Natural killer cell (primary cell): ENCODE measurements at regions not wholly inside any gene's neighbourhood (a gene's known extent, or its start where the extent isn't known, plus 50 kb on each side); places are given as distances from the start of the nearest gene placed in this dataset.
"Not testable (repeated sequence)": the region's sequence is repeated elsewhere in the genome, so short reads cannot be mapped to it uniquely, and the experiment has no call there.

Experiments
- ATAC-seq, 3 donors: fragments of 150-1000 bp in 2 of 3; fragments of 200-7000 bp in 1 of 3; cut with Tn5 transposase; 1 replicate in 1 of 3; 2 replicates in 2 of 3; pipeline ENCODE4 v1.10.0; 2021; ENCODE audit warnings: mild to moderate bottlenecking in 2 of 3, moderate library complexity in 2 of 3
- DNase-seq, 2 donors: peaks; one replicate each; pipeline versions ENCODE4 v3.0.0 to v3.0.0-alpha.2; 2013 to 2021; ENCODE audit warnings: mixed read lengths in 1 of 2
- H3K27ac ChIP-seq: one replicate; pipeline ENCODE4 v1.5.1; 2013; ENCODE audit warnings: mild to moderate bottlenecking, low read length
- H3K27me3 ChIP-seq: one replicate; pipeline ENCODE4 v1.6.1; 2013; ENCODE audit warnings: low read length; ENCODE audit not compliant: control insufficient read depth, insufficient read depth
- H3K36me3 ChIP-seq: one replicate; pipeline ENCODE4 v1.6.1; 2013; ENCODE audit warnings: low read length; ENCODE audit not compliant: control insufficient read depth, insufficient read depth
- H3K4me1 ChIP-seq: one replicate; pipeline ENCODE4 v1.6.1; 2013; ENCODE audit warnings: low read length; ENCODE audit not compliant: control insufficient read depth, insufficient read depth
- H3K4me3 ChIP-seq: one replicate; pipeline ENCODE4 v1.5.1; 2013; ENCODE audit warnings: low read length
- H3K9me3 ChIP-seq: one replicate; pipeline ENCODE4 v1.6.1; 2013; ENCODE audit warnings: low read length; ENCODE audit not compliant: control insufficient read depth, insufficient read depth
- H3K27ac Mint-ChIP-seq, 2 donors: one replicate each; pipeline ENCODE4 v1.8.0; 2022; ENCODE audit warnings: mild to moderate bottlenecking in 2 of 2, mixed read lengths in 2 of 2, moderate library complexity in 1 of 2
- H3K27me3 Mint-ChIP-seq, 2 donors: one replicate each; pipeline ENCODE4 v1.8.0; 2022; ENCODE audit warnings: low read depth in 2 of 2, mixed read lengths in 2 of 2
- H3K36me3 Mint-ChIP-seq: one replicate; pipeline ENCODE4 v1.8.0; 2022; ENCODE audit warnings: mixed read lengths
- H3K4me1 Mint-ChIP-seq, 2 donors: one replicate each; pipeline ENCODE4 v1.8.0; 2022; ENCODE audit warnings: mixed read lengths in 2 of 2
- H3K4me3 Mint-ChIP-seq: one replicate; pipeline ENCODE4 v1.8.0; 2022; ENCODE audit warnings: mild to moderate bottlenecking, moderate library complexity, mixed read lengths
- H3K9me3 Mint-ChIP-seq, 2 donors: one replicate each; pipeline ENCODE4 v1.8.0; 2022; ENCODE audit warnings: mixed read lengths in 2 of 2
- WGBS: methylation state at CpG from one replicate; pipeline ENCODE4 v1.1.7; 2013; ENCODE audit warnings: missing lambda C conversion rate; ENCODE audit not compliant: insufficient coverage; 5-methylcytosine and 5-hydroxymethylcytosine counted together
- intact Hi-C: fragments of 100-400 bp; cut with micrococcal nuclease; formaldehyde crosslinking; loops from one replicate; pipeline ENCODE4 v1.14.2; 2022
- TF ChIP-seq, protein P1 (sequence below): fragments of 200-600 bp; IDR thresholded peaks from one replicate; pipeline ENCODE4 v1.8.0; 2022; ENCODE audit warnings: antibody characterized with exemption

DNA sequence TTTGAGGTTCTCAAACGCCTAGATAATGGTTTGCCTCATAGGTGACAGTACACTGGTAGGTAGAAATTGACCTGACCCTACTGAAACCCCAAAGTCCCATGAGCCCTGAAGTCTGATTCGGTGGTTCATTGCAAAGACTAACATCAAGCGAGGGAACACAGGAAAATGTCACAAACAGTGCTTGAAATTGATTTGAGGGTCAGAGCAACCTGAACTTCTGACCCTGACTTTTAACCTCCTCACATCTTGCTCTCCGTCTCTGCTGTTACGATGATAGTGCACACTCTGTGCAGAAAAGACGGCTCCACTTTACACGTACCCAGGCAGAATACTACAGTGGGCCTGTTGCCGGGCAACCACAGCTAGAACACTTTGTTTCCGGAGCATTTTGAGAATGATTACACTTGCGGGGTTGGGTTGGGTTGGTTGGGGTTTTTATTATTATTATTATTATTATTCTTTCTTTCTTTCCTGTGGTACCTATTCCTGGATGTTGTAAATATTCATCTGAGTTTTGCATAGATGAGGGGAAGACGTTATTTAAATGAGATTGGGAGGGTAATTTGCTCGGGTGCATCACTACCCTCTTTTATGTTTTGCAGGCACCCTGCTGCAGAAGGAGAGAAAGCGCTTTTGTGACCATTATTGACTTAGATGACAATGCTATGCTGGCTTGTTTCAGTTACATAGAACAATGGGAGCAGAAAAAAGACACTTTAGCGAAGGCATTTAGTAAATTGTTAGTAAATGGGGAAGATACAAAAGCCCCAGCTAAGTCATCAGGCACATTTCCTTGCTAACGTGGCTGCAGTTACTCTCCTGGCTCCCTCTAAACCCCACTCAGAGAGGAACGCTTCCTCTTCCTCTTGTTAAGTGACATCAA, 438.1 kb upstream of the NRP1 start:
- ATAC-seq (peak in 2 of 3 donors; percentile 74 to 80), DNase-seq (no peak)
- peak overlapping the region in 1 of 2 donors; percentile 52 for H3K27ac Mint-ChIP-seq
- H3K9me3 ChIP-seq = no peaks in the 10 kb centered on the region
- TF ChIP-seq, protein P1, sequence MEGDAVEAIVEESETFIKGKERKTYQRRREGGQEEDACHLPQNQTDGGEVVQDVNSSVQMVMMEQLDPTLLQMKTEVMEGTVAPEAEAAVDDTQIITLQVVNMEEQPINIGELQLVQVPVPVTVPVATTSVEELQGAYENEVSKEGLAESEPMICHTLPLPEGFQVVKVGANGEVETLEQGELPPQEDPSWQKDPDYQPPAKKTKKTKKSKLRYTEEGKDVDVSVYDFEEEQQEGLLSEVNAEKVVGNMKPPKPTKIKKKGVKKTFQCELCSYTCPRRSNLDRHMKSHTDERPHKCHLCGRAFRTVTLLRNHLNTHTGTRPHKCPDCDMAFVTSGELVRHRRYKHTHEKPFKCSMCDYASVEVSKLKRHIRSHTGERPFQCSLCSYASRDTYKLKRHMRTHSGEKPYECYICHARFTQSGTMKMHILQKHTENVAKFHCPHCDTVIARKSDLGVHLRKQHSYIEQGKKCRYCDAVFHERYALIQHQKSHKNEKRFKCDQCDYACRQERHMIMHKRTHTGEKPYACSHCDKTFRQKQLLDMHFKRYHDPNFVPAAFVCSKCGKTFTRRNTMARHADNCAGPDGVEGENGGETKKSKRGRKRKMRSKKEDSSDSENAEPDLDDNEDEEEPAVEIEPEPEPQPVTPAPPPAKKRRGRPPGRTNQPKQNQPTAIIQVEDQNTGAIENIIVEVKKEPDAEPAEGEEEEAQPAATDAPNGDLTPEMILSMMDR = no peak
- H3K4me3 ChIP-seq = no peak overlapping the region
- peaks cover 18% of the 10 kb centered on the region in 2 donors for H3K4me1 Mint-ChIP-seq
- no peaks in the 10 kb centered on the region for H3K36me3 ChIP-seq
- 37% methylated on average over 14 of the region's 16 CpGs for WGBS
- H3K4me3 Mint-ChIP-seq = peak overlapping the region; percentile 45
- peaks cover 6% of the 10 kb centered on the region for H3K4me1 ChIP-seq
- intact Hi-C loops = no loop called here
- H3K27me3 ChIP-seq = no peaks in the 10 kb centered on the region
- no peak overlapping the region for H3K27ac ChIP-seq
- no peaks in the 10 kb centered on the region for H3K36me3 Mint-ChIP-seq
- peaks cover 0 to 2% of the 10 kb centered on the region in 2 donors for H3K27me3 Mint-ChIP-seq
- H3K9me3 Mint-ChIP-seq = no peaks in the 10 kb centered on the region

DNA sequence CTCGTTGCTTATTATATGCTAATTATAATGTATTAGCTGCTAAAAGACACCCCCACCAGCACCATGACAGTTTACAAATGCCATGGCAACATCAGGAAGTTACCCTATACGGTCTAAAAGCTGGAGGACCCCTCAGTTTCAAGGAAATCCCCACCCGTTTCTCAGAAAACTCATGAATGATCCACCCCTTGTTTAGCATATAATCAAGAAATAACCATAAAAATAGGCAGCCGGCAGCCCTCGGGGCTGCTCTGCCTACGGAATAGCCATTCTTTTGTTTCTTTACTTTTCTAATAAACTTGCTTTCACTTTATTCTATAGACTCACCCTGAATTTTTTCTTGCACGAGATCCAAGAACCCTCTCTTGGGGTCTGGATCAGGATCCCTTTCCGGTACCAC, 437.4 kb upstream of the NRP1 start:
- H3K27ac ChIP-seq, H3K9me3 Mint-ChIP-seq, H3K27ac Mint-ChIP-seq, ATAC-seq, H3K4me3 Mint-ChIP-seq, H3K36me3 Mint-ChIP-seq, H3K27me3 ChIP-seq, H3K4me1 ChIP-seq, H3K36me3 ChIP-seq, H3K4me3 ChIP-seq, DNase-seq, H3K27me3 Mint-ChIP-seq, H3K9me3 ChIP-seq, intact Hi-C loops: not testable (repeated sequence)
- WGBS = 72% methylated on average over 7 of the region's 8 CpGs
- H3K4me1 Mint-ChIP-seq = peaks cover 18% of the 10 kb centered on the region in 2 donors

DNA sequence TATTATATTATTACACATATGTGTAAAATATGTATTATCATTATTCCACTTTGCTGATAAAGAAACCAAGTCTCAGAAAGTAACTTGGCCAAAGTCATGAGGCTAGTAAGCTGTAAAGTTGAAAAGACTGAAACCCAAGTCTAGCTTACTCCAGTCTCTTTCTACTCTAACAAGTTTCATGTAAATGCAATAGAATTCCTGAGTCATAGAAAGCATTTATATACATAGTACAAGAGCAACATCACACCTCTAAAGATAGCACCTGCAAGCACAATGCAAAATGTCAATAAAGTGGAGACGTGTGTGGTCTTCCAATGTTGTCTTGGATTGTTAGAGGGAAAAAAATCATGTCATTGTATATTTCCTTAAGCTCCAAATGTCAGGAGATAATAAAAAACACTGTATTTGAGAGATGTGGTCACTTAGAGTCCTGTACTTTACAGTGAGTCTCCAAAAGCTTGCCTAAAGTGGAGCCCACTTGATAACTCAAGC, 430.3 kb upstream of the NRP1 start:
- Histone ChIP-seq H3K4me1 (no peaks in the 10 kb centered on the region), H3K27ac (no peak overlapping the region), H3K27me3 (no peaks in the 10 kb centered on the region), H3K9me3 (peaks cover 4% of the 10 kb centered on the region), H3K36me3 (no peaks in the 10 kb centered on the region), H3K4me3 (no peak overlapping the region)
- intact Hi-C loops = no loop called here
- ATAC-seq (no peak), DNase-seq (no peak)
- H3K4me1 Mint-ChIP-seq = no peaks in the 10 kb centered on the region
- no CpG with 5 or more reads among the region's 1 CpG for WGBS
- no peaks in the 10 kb centered on the region for H3K36me3 Mint-ChIP-seq
- peaks cover 2% of the 10 kb centered on the region in 2 donors for H3K9me3 Mint-ChIP-seq
- H3K27me3 Mint-ChIP-seq = peaks cover 0 to 2% of the 10 kb centered on the region in 2 donors
- TF ChIP-seq, protein P1 = no peak
- no peak overlapping the region for H3K27ac Mint-ChIP-seq
- no peak overlapping the region for H3K4me3 Mint-ChIP-seq

DNA sequence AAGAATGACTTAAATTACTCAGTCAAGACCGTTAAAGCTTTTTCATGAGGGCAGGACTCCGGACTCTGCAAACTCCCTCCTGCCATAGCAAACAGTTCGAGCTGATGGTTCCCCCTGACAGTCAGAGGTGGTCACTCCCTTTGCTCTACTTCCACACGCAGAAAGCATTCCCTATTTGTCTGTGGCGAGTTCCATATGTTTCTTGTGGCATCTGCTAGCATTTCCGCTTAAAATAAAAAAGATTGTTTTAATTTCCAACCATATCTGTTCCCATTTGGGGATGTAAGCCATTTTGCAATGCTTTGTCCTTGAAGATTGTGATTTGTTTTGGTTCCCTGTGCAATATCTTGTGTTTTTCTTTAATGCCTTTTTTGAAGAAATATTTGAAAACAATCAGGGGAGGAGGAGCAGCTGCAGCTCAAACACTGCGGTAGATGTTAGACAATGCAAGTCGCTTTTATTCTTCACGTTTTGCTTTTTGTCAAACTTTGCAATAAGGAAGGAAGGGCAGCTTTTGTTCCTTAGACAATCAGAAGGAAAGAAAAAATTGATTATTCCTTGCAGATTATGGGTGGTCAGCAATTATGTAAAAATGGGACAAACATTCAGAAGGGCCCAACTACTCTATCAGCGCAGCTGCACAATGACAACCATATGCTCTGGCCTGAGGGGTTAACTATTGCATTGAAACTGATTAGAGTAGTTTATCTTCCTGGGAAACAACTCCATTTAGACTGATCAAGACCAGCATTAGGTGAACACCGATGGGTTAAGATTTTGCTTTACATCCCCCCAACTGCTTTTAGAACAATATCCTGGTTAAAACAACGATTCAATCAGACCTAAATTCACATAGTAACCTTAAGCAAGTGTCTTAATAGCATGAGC, 425.8 kb upstream of the NRP1 start:
- H3K27me3 Mint-ChIP-seq = no peaks in the 10 kb centered on the region
- no peaks in the 10 kb centered on the region for H3K4me1 Mint-ChIP-seq
- TF ChIP-seq, protein P1 = no peak
- ATAC-seq (no peak), DNase-seq (no peak)
- H3K9me3 Mint-ChIP-seq = peaks cover 2% of the 10 kb centered on the region in 2 donors
- no peaks in the 10 kb centered on the region for H3K36me3 Mint-ChIP-seq
- Histone ChIP-seq H3K9me3 (peaks cover 4% of the 10 kb centered on the region), H3K36me3 (no peaks in the 10 kb centered on the region), H3K4me3 (no peak overlapping the region), H3K27ac (no peak overlapping the region), H3K27me3 (no peaks in the 10 kb centered on the region), H3K4me1 (no peaks in the 10 kb centered on the region)
- H3K27ac Mint-ChIP-seq = no peak overlapping the region
- 83% methylated on average over 11 of the region's 12 CpGs for WGBS
- intact Hi-C loops = no loop called here
- no peak overlapping the region for H3K4me3 Mint-ChIP-seq
